ENCODE measurements at regions not wholly inside any gene's neighbourhood (a gene's known extent, or its start where the extent isn't known, plus 50 kb on each side); places are given as distances from the start of the nearest gene placed in this dataset.
"Not testable (repeated sequence)": the region's sequence is repeated elsewhere in the genome, so short reads cannot be mapped to it uniquely, and the experiment has no call there.

DNA sequence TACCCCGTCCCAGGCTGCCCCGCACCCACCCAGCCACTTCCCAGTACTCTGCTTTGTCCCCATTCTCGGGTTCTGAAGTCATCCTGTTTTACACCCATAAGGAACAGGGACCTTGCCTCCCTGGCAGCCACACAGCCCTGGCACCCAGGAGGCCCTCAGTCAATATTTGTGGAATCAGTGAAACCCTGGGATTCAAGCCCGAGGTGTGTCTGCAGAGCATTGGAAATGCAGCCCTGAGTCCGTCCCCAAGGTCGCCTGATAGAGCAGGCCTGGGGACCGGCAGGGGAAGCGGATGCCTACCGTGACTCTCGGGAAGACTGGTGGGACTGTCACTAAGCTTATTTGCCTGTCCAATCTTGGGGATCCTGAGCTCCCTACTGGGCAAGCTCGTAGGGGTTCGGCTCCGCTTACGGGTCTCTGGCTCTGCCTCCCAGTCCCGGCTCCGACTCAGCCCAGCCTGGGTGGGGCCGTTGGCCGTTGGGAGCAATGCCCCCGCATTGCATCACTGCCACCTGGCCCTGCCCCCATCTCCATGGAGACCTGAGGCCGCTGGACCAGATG lies 64.4 kb upstream of the TAMM41 start:
- no peak overlapping the region for H3K4me3 ChIP-seq (ENCODE audit: low read depth, low read length)

DNA sequence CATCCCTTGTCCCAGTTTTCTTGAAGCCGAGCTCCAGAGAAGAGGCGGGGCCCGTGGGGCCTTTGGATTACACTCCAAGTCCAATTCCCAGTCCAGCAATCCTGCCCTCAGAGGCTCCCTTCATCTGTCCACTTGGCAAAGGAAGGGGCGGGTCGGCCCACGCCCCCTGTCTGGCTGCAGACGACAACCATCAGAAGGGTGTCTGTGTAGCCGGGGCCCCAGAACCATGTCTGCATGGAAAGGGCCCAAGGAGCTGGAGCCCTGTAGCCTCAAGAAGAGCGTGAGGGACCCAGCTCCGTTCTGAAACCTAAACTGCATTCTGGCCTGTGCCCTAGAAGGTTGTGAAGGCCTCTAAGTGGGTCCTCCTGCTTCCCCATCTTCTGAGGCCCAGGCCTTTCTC lies 65.2 kb upstream of the TAMM41 start:
- not testable (repeated sequence) for DNase-seq (ENCODE audit: low read depth); H3K4me3 ChIP-seq (ENCODE audit: low read depth, low read length)

More for the DNA sequence above, 64.4 kb upstream of the TAMM41 start:
- no peak for TF ChIP-seq POLR2A (IDR thresholded peaks at IDR 0.05; ENCODE audit: extremely low read depth, insufficient read length)
- TF ChIP-seq, protein P1, sequence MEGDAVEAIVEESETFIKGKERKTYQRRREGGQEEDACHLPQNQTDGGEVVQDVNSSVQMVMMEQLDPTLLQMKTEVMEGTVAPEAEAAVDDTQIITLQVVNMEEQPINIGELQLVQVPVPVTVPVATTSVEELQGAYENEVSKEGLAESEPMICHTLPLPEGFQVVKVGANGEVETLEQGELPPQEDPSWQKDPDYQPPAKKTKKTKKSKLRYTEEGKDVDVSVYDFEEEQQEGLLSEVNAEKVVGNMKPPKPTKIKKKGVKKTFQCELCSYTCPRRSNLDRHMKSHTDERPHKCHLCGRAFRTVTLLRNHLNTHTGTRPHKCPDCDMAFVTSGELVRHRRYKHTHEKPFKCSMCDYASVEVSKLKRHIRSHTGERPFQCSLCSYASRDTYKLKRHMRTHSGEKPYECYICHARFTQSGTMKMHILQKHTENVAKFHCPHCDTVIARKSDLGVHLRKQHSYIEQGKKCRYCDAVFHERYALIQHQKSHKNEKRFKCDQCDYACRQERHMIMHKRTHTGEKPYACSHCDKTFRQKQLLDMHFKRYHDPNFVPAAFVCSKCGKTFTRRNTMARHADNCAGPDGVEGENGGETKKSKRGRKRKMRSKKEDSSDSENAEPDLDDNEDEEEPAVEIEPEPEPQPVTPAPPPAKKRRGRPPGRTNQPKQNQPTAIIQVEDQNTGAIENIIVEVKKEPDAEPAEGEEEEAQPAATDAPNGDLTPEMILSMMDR (IDR thresholded peaks at IDR 0.05; ENCODE audit: low read depth, low read length): no peak
- TF ChIP-seq MYC (IDR thresholded peaks at IDR 0.05; ENCODE audit: low read depth, low read length): no peak
- TF ChIP-seq, protein P2, sequence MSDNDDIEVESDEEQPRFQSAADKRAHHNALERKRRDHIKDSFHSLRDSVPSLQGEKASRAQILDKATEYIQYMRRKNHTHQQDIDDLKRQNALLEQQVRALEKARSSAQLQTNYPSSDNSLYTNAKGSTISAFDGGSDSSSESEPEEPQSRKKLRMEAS (IDR thresholded peaks at IDR 0.05; ENCODE audit: low read depth, low read length): no peak
- no peak for DNase-seq (ENCODE audit: low read depth)

DNA sequence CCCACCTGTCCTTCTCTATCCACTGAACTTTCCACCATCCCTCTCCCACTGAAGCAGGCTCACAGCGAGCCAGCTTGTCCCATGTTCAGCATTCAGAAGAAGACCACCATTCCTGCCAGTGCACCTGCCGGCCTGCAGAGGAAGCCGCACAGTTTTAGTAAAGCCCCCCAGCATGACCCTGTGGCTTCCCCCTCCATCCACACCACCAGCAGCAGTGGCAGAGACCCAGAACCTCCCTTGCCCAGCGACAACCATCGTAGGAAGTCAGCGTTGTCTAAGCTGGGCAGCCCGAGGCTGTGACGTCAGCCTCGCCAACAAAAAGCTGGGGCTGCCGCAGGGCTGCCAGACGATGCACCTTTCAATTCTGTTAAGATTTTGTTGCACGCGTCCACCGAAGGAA lies 66.6 kb upstream of the TAMM41 start:
- TF ChIP-seq MYC (IDR thresholded peaks at IDR 0.05; ENCODE audit: low read depth, low read length) (no peak), POLR2A (IDR thresholded peaks at IDR 0.05; ENCODE audit: extremely low read depth, insufficient read length) (no peak)
- TF ChIP-seq, protein P1 (IDR thresholded peaks at IDR 0.05; ENCODE audit: low read depth, low read length): no peak
- TF ChIP-seq, protein P2 (IDR thresholded peaks at IDR 0.05; ENCODE audit: low read depth, low read length): no peak
- DNase-seq (ENCODE audit: low read depth): no peak
- no peak overlapping the region for H3K4me3 ChIP-seq (ENCODE audit: low read depth, low read length)

DNA sequence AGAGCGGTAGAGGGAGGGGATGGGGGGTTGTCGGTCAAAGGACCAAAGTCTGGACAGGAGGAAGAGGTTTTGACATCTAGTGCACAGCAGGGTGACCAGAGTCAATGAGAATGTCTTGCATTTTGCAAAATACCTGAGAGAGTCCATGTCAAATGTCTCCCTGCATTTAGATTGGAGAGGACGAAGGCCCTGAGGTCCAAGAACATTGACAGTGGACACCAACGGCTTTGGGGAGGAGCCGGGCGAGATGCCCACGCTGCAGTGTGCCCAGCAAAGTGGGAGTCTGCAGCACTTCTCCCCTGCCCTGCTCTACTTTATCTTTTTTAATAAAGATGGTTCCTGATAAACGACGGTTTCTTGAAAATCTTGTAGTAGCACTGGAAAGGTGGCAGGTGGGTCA lies 67.4 kb upstream of the TAMM41 start:
- DNase-seq (ENCODE audit: low read depth): no peak
- TF ChIP-seq POLR2A (IDR thresholded peaks at IDR 0.05; ENCODE audit: extremely low read depth, insufficient read length) (no peak), MYC (IDR thresholded peaks at IDR 0.05; ENCODE audit: low read depth, low read length) (no peak)
- TF ChIP-seq, protein P2 (IDR thresholded peaks at IDR 0.05; ENCODE audit: low read depth, low read length): no peak
- TF ChIP-seq, protein P1 (IDR thresholded peaks at IDR 0.05; ENCODE audit: low read depth, low read length): no peak
- no peak overlapping the region for H3K4me3 ChIP-seq (ENCODE audit: low read depth, low read length)

DNA sequence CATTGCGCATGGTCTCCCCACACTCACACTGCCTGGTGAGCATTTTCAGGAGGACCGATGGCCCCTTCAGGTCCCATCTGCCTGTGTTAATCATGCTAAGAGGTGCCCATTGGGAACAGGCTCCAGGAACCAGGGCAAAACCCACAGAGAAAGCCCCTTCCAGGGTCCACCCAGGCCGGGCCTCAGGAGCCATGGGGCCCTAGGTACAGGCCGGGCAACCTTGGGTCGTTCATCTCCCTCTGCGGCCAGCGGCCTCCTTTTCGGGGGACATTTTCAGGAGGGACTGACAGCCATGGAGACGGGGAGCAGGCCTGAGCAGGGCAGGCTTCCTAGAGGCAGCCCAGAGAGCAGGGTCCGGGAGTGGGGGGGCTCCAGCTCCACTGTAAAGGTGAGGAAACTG lies 68.0 kb upstream of the TAMM41 start:
- TF ChIP-seq MYC (IDR thresholded peaks at IDR 0.05; ENCODE audit: low read depth, low read length) (no peak), POLR2A (IDR thresholded peaks at IDR 0.05; ENCODE audit: extremely low read depth, insufficient read length) (no peak)
- TF ChIP-seq, protein P2 (IDR thresholded peaks at IDR 0.05; ENCODE audit: low read depth, low read length): no peak
- TF ChIP-seq, protein P1 (IDR thresholded peaks at IDR 0.05; ENCODE audit: low read depth, low read length): no peak
- no peak for DNase-seq (ENCODE audit: low read depth)

DNA sequence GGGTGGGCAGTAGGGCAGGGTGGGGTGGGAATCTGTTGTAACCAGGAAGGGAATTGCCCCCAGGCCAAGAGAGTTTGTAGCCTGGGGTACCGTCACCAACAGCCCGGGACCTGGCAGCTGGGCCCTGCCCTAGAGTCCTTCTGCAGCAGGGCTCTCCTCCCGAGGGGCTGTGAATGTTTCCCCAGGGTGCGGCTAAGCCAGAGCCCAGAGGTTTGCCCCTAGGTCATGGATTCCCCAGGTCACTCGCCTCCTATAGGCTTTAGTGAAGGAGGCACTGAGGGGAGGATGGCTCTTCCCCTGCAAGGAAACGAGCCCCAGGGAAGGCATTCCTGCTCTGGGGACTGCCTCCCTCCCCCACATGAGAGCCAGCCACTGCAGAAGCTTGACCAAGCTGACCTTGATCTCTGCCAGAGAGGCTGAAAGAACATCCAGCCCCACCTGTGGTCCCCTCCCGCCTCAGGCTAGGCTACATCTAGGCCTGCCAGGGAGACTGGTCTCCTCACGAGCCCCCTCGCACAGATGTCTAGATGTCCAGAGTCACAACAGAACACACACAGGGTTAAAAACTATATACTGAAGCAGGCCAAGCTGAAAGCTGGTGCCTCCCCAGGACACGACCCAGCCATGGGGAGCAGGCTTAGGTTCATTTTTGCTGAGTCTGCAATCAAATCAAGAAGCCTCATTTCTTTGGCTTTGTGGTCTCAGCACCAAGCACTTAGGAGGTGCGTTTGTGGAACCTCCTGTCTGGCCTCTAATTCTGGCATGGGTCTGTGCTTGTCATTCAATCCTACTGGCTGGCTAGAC lies 69.1 kb upstream of the TAMM41 start:
- no peak for TF ChIP-seq MYC (IDR thresholded peaks at IDR 0.05; ENCODE audit: low read depth, low read length)
- TF ChIP-seq POLR2A (IDR thresholded peaks at IDR 0.05; ENCODE audit: extremely low read depth, insufficient read length): no peak
- TF ChIP-seq, protein P1 (IDR thresholded peaks at IDR 0.05; ENCODE audit: low read depth, low read length): no peak
- TF ChIP-seq, protein P2 (IDR thresholded peaks at IDR 0.05; ENCODE audit: low read depth, low read length): no peak
- no peak overlapping the region for H3K4me3 ChIP-seq (ENCODE audit: low read depth, low read length)
- no peak for DNase-seq (ENCODE audit: low read depth)

More for the DNA sequence above, 68.0 kb upstream of the TAMM41 start:
- H3K4me3 ChIP-seq (ENCODE audit: low read depth, low read length): no peak overlapping the region

DNA sequence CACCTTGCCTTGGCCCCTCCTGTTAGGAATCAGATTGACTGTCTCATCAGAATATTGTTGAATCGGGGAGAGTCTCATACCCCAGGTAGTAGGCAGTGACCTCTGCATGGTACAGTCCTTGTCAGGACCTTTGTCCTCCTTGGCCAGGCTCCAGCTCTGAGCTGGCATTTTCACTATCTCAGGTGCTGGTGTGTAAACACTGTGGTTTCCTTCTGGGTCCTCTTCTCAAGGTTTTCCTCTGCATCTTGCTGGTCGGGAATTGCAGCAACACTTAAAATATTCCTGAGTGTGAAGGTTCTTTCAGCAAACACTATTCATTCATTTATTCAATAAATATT lies 69.7 kb upstream of the TAMM41 start:
- not testable (repeated sequence) for DNase-seq (ENCODE audit: low read depth)

More for the DNA sequence above, 69.7 kb upstream of the TAMM41 start:
- H3K4me3 ChIP-seq (ENCODE audit: low read depth, low read length): not testable (repeated sequence)

Measured in NB4 (cell line).